ENCODE measurements at regions not wholly inside any gene's neighbourhood (a gene's known extent, or its start where the extent isn't known, plus 50 kb on each side); places are given as distances from the start of the nearest gene placed in this dataset.
A peak's percentile ranks its signal among the peaks of the same experiment; 100 is the strongest.
"Not testable (repeated sequence)": the region's sequence is repeated elsewhere in the genome, so short reads cannot be mapped to it uniquely, and the experiment has no call there.

DNA sequence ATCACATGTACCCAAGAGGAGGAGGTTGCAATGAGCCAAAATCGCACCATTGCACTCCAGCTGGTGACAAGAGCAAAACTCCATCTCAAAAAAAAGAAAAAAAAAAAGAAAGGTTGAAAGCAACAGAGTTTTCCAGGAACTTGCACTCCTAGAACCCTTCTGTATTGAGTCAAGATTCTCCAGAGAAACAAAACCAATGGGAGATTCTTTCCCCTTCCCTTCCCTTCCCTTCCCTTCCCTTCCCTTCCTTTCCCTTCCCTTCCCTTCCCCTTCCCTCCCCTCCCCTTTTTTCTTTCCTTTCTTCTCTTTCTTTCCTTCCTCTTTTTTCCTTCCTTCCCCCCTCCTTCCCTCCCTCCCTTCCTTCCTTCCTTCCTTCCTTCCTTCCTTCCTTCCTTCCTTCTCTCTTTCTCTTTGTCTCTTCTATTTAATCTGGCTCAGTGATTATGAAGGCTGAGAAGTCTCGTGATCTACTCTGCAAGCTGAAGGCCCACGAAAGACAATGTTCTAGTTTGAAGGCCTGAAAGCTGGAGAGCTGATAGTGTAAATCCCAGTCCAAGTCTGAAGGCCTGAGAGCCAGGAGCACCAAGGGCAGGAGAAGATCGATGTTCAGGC, 59.6 kb upstream of the CNTLN start:
- H3K36me3 ChIP-seq: no peaks in the 10 kb centered on the region
- no peak overlapping the region for H3K4me3 ChIP-seq
- intact Hi-C loops (cut with DNase I; ENCODE audit: low total_unique reads): no loop called here
- no peaks in the 10 kb centered on the region for H3K9me3 ChIP-seq
- TF ChIP-seq, protein P1, sequence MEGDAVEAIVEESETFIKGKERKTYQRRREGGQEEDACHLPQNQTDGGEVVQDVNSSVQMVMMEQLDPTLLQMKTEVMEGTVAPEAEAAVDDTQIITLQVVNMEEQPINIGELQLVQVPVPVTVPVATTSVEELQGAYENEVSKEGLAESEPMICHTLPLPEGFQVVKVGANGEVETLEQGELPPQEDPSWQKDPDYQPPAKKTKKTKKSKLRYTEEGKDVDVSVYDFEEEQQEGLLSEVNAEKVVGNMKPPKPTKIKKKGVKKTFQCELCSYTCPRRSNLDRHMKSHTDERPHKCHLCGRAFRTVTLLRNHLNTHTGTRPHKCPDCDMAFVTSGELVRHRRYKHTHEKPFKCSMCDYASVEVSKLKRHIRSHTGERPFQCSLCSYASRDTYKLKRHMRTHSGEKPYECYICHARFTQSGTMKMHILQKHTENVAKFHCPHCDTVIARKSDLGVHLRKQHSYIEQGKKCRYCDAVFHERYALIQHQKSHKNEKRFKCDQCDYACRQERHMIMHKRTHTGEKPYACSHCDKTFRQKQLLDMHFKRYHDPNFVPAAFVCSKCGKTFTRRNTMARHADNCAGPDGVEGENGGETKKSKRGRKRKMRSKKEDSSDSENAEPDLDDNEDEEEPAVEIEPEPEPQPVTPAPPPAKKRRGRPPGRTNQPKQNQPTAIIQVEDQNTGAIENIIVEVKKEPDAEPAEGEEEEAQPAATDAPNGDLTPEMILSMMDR (IDR thresholded peaks at IDR 0.05): no peak
- H3K4me1 ChIP-seq: no peaks in the 10 kb centered on the region
- H3K27me3 ChIP-seq: no peaks in the 10 kb centered on the region
- DNase-seq: no peak
- no peak overlapping the region for H3K27ac ChIP-seq

- intact Hi-C loops (cut with DNase I; ENCODE audit: low total_unique reads); H3K4me1 ChIP-seq; H3K4me3 ChIP-seq; H3K9me3 ChIP-seq; H3K27me3 ChIP-seq; DNase-seq; H3K27ac ChIP-seq; H3K36me3 ChIP-seq: not testable (repeated sequence)
These were observed 62.3 kb upstream of the CNTLN start for GRCh38 chr9:17072563-17072962.

GRCh38 chr9:17068671-17069070, 66.2 kb upstream of the CNTLN start:
- intact Hi-C loops (cut with DNase I; ENCODE audit: low total_unique reads): no loop called here
- Histone ChIP-seq H3K4me1 (no peaks in the 10 kb centered on the region), H3K27ac (no peak overlapping the region), H3K4me3 (no peak overlapping the region), H3K36me3 (no peaks in the 10 kb centered on the region), H3K9me3 (no peaks in the 10 kb centered on the region), H3K27me3 (no peaks in the 10 kb centered on the region)
- TF ChIP-seq, protein P1 (IDR thresholded peaks at IDR 0.05): no peak
- no peak for DNase-seq

GRCh38 chr9:17065062-17065461, 69.8 kb upstream of the CNTLN start:
- Histone ChIP-seq H3K27ac (no peak overlapping the region), H3K4me1 (no peaks in the 10 kb centered on the region), H3K9me3 (no peaks in the 10 kb centered on the region), H3K4me3 (no peak overlapping the region), H3K27me3 (no peaks in the 10 kb centered on the region), H3K36me3 (no peaks in the 10 kb centered on the region)
- TF ChIP-seq, protein P1 (IDR thresholded peaks at IDR 0.05): no peak
- no peak for DNase-seq
- intact Hi-C loops (cut with DNase I; ENCODE audit: low total_unique reads): no loop called here

DNA sequence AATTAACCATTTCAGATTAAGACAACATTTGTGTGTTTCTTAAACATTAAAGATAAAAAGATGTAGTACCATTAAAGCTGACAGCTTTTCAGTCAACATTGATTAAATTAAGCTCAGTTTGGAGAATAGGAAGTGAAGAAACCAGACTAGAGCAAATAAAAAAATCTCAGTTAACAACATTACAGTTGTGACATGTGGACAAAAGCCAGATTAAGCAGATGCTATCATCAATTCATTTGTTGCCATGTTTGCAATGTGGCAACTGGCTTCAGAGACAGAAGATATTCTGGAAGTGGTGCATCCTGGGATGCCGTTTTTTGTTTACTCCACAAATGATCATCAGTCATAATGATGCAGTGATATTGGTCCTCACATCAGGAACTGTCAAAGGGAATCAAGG, 70.3 kb upstream of the CNTLN start:
- TF ChIP-seq, protein P1 (IDR thresholded peaks at IDR 0.05): no peak
- intact Hi-C loops (cut with DNase I; ENCODE audit: low total_unique reads): no loop called here
- Histone ChIP-seq H3K27me3 (no peaks in the 10 kb centered on the region), H3K4me1 (no peaks in the 10 kb centered on the region), H3K27ac (no peak overlapping the region), H3K9me3 (no peaks in the 10 kb centered on the region), H3K36me3 (no peaks in the 10 kb centered on the region), H3K4me3 (no peak overlapping the region)
- DNase-seq: no peak

DNA sequence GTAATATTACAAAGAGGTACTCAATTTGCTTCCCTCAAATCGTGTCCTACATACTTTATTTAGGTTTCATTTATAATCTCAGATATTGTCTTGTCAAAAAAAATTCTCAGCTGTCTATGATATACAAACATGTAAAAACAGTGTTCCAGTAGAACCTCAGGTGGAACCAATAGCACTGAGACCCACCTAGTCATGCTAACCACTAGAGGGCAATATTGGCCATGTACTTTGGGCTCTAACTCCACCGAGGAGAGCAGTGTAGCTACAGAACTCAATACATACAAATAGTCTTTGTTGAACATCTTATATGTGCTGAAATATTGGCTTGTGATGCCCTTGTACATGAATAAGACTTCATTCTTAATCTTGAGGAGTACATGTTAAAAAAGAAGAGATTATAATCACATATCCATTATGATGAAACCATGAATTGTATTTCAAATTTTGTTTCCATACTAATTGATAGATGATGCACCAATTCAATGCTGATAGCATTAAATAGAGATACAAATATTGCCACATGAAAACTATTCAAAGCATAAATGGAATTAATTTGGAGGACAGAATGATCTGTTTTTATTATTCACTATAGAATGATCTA, 71.2 kb upstream of the CNTLN start:
- Histone ChIP-seq H3K4me1 (no peaks in the 10 kb centered on the region), H3K36me3 (no peaks in the 10 kb centered on the region), H3K27ac (no peak overlapping the region), H3K4me3 (no peak overlapping the region), H3K27me3 (no peaks in the 10 kb centered on the region), H3K9me3 (no peaks in the 10 kb centered on the region)
- TF ChIP-seq, protein P1 (IDR thresholded peaks at IDR 0.05): peak; percentile 57 to 62
- intact Hi-C loops (cut with DNase I; ENCODE audit: low total_unique reads): no loop called here
- no peak for DNase-seq
